GM18498 (cell line): ENCODE measurements at regions not wholly inside any gene's neighbourhood (a gene's known extent, or its start where the extent isn't known, plus 50 kb on each side); places are given as distances from the start of the nearest gene placed in this dataset.
"Not testable (repeated sequence)": the region's sequence is repeated elsewhere in the genome, so short reads cannot be mapped to it uniquely, and the experiment has no call there.

Experiments
- ATAC-seq: cut with Tn5 transposase; IDR thresholded peaks from one replicate; pipeline ENCODE4 v1.9.1; 2021; ENCODE audit warnings: mild to moderate bottlenecking, moderate library complexity; ENCODE audit not compliant: unreplicated experiment

GRCh38 chr14:44453433-44454171 is 53.5 kb downstream of the FSCB start:
- ATAC-seq, result no peak

- not testable (repeated sequence) for ATAC-seq
Measured at GRCh38 chr14:44450232-44450631, 56.9 kb downstream of the FSCB start.

GRCh38 chr14:44449680-44450079 is 57.4 kb downstream of the FSCB start:
- no peak for ATAC-seq

- no peak for ATAC-seq
Measured at GRCh38 chr14:44448951-44449358, 58.1 kb downstream of the FSCB start.

- no peak for ATAC-seq
Measured at GRCh38 chr14:44446965-44447364, 60.1 kb downstream of the FSCB start.

GRCh38 chr14:44444454-44444853 is 62.6 kb downstream of the FSCB start:
- ATAC-seq, result no peak

- ATAC-seq, result no peak
Measured at GRCh38 chr14:44438936-44439335, 68.1 kb downstream of the FSCB start.

GRCh38 chr14:44438221-44438620 is 68.9 kb downstream of the FSCB start:
- ATAC-seq, result no peak

GRCh38 chr14:44436458-44436857 is 70.6 kb downstream of the FSCB start:
- ATAC-seq, result no peak

- no peak for ATAC-seq
Measured at GRCh38 chr14:44428231-44428945, 78.7 kb downstream of the FSCB start.

- no peak for ATAC-seq
Measured at GRCh38 chr14:44422699-44423098, 84.4 kb downstream of the FSCB start.

- ATAC-seq, result no peak
Measured at GRCh38 chr14:44420226-44420625, 86.9 kb downstream of the FSCB start.

- no peak for ATAC-seq
Measured at GRCh38 chr14:44418856-44419255, 88.2 kb downstream of the FSCB start.

- ATAC-seq, result no peak
Measured at GRCh38 chr14:44417809-44418208, 89.3 kb downstream of the FSCB start.

- no peak for ATAC-seq
Measured at GRCh38 chr14:44414646-44415045, 92.4 kb downstream of the FSCB start.

- ATAC-seq, result no peak
Measured at GRCh38 chr14:44412858-44413569, 94.1 kb downstream of the FSCB start.

- no peak for ATAC-seq
Measured at GRCh38 chr14:44405011-44405486, 102.0 kb downstream of the FSCB start.

- no peak for ATAC-seq
Measured at GRCh38 chr14:44404599-44404998, 102.5 kb downstream of the FSCB start.

GRCh38 chr14:44404036-44404435 is 103.0 kb downstream of the FSCB start:
- ATAC-seq, result no peak

- ATAC-seq, result no peak
Measured at GRCh38 chr14:44403193-44403592, 103.9 kb downstream of the FSCB start.

- no peak for ATAC-seq
Measured at GRCh38 chr14:44396226-44396625, 110.9 kb downstream of the FSCB start.

GRCh38 chr14:44392984-44393383 is 114.1 kb downstream of the FSCB start:
- ATAC-seq, result no peak
